ENCODE measurements at regions not wholly inside any gene's neighbourhood (a gene's known extent, or its start where the extent isn't known, plus 50 kb on each side); places are given as distances from the start of the nearest gene placed in this dataset.

- no peak for DNase-seq (ENCODE audit: low read depth)
Measured at GRCh38 chr15:31510057-31510456, 183.4 kb downstream of the KLF13 start.

GRCh38 chr15:31511707-31512310, 185.2 kb downstream of the KLF13 start:
- DNase-seq (ENCODE audit: low read depth): no peak

DNA sequence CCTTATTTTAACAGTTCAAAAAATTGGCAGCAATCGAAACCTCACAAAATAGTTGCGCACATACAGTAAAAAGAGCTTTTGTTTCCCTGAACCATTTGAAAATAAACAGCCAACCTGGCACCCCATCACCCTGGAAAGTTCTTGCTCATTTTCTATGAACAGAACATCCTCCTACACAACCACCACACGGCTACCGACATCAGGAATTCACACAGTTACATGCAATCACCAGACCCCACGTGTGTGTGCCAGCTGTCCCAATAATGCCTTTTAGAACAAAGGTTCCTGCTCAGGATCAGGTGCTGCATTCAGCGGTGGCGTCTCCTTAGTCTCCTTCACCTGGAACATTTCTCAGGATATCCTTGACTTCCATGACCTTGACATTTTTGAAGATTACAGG, 186.5 kb downstream of the KLF13 start:
- no peak for DNase-seq (ENCODE audit: low read depth)

- no peak for DNase-seq (ENCODE audit: low read depth)
Measured at GRCh38 chr15:31516440-31516839, 189.8 kb downstream of the KLF13 start.

DNA sequence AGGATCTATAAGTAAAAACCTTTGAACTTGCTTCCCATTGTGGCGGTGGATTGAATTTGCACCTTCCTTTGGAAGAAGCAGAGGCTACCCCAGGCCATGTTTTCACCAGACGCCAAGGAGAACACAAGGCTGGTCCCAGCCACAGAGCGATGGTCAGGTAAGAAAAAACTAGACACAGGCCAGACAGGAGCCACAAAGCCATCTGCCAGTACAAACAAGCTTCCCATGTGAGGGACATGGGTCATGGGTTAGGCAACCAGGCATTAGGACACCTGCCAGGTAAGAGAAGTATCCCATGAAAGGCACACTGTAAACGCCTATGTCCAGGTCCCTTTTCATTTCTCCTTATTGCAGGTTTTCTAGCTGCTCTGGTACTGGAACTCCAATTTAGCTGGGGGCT, 190.2 kb downstream of the KLF13 start:
- no peak for DNase-seq (ENCODE audit: low read depth)

DNA sequence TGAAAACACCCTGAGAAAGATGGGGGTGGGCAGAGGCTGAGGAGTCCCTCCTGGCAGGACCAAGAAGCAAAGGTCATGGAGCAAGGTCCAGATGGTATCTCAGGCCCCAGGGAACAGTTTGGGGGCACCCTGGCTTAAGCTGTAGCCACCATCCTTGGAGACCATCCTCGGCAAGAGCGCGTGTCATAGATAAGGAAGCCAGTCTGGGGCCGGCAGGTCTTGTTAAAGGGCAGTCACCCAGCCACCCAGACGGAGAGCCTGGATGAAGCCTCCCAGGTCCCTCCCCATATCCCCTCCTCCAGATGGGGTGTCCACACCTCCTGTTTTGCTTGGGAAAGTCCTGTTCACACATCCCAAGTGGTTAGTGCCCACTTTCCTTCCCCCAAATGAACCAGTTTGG, 191.1 kb downstream of the KLF13 start:
- no peak for DNase-seq (ENCODE audit: low read depth)

DNA sequence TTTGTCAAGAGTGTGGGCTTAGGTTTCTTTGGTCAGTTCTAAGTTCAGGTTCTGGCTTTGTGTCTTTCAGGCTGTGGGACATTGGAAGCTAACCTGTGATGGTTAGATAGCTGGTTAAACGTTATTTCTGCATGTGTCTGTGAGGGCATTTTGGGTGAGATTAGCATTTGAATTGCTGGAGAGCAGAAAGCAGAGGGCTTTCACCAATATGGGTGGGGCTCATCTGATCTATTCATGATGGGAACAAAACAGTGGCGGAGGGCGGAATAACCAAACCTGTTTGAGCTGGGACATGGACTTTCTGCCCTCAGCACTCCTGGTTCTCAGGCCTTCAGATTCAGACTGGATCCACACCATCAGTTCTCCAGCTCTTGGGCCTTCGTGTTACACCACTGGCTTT, 195.4 kb downstream of the KLF13 start:
- DNase-seq (ENCODE audit: low read depth): no peak

DNA sequence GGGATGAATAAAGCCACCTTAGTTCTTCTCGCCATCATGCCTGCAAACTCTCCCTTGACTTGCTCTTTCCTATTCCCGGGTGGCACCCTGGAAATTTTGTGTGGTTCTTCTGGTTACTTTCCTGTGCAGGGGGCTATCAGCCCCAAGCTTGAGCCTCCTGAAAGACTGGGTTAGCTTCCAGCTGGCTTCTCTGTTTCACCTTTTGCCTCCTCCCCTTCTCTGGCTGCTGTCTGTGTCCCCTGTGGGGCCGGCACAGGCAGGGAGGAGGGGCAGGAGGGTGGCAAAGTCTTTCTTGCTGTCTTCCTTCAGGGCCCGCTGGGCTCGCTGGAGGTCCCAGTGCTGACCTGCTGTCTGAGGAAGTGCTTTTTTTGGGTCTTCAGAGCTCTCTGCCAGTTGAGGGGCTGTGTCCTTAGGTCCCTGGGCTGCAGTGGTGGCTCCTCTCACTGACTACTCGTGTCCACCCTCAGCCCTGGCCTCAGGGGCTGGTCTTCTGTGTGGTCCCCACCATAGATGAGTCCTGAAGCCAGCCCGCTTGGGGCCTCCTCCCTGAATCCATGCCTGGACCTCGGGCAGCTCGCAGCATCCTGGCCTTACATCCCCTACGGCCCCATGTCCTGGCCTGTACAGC, 196.5 kb downstream of the KLF13 start:
- no peak for DNase-seq (ENCODE audit: low read depth)

- no peak for DNase-seq (ENCODE audit: low read depth)
Measured at GRCh38 chr15:31523655-31524049, 197.0 kb downstream of the KLF13 start.

GRCh38 chr15:31525185-31525695, 198.6 kb downstream of the KLF13 start:
- no peak for DNase-seq (ENCODE audit: low read depth)

DNA sequence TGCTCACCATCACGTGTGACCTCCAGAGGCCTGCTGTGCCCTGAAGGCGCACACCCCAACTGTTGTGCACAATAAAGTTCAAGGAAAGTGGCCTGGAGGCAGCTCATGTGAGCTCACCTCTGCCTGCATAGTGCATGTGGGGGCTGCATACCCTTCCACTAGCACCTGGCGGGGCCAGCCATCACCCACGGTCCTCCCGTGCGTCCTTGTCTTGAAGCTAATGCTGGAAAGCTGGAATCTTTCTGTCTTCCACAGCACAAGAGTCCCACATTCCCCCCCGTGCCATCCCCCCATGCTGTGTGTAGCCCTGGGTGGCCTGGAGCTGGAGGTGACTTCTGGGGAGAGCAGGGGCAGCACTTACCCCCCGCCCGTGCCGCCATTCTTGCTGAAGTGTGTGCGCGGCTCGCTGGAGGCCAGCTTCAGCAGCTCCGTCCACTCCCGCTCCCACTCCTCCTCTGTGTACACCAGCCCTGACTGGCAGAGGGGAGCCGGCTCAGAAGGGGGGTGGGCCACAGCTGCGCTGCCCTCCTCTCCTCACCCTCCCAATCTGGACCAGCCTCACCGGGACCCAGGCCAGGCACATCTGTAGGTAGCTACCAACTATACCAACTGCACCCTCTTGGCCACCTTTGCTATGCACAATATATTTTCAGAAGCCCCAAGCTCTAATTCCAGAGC, 199.5 kb downstream of the KLF13 start:
- no peak for DNase-seq (ENCODE audit: low read depth)

DNA sequence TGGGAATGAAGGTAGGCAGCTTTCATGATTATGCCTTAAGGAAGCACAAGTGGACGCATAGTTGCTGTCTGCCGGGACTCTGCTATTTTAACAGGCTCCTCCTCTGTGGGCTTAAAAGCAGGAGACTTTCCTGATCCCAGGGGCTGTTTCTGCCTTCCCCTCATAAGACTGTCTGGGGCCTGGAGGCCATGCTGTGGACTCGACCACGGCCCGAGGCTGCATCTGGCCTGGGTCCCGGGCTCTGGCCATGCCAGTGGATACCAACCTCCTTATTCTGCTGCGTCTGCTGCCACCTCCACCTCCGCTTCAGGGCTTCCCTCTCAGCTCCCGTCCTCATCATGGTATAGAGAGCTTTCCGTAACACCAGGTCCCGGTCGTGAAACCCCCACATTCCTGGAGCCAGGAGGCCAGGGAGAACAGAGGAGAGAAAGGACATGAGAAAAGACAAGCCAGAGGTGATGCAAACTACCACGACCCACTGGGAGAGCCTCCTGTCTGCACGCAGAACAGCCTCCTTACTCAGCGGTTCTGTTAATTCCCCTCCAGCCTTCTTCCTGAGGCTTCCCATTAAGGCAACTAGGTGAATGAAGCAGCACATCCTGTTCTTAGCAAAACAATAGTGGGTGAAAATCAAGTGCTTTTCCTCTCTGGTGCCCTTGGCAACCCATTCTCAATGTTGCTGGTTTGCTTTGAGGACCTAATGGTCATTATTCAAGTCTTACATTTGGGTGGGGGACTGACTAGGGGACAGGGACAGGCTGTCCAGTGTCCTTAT, 200.5 kb downstream of the KLF13 start:
- no peak for DNase-seq (ENCODE audit: low read depth)

DNA sequence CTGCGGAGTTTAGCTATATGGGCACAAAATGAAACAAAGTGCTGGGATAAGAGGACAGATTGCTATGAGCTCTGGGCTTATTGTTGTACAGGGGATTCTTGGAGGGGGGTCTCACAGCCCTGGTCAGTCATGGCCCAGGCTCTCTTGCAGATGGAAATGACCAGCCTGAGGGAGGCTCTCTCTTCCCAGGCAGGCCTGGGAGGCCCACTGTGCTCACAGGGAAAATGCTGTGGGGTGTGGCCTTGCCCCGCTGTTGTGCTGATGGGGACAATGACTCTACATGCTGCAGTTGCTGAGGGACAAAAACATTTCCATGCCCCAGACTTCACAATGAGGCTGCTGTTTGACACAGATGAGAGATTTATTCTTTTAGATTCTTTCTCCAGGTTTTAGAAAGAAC, 202.2 kb downstream of the KLF13 start:
- no peak for DNase-seq (ENCODE audit: low read depth)

GRCh38 chr15:31537770-31538592, 211.3 kb downstream of the KLF13 start:
- DNase-seq (ENCODE audit: low read depth): no peak

GRCh38 chr15:31540633-31541032, 214.0 kb downstream of the KLF13 start:
- DNase-seq (ENCODE audit: low read depth): no peak

DNA sequence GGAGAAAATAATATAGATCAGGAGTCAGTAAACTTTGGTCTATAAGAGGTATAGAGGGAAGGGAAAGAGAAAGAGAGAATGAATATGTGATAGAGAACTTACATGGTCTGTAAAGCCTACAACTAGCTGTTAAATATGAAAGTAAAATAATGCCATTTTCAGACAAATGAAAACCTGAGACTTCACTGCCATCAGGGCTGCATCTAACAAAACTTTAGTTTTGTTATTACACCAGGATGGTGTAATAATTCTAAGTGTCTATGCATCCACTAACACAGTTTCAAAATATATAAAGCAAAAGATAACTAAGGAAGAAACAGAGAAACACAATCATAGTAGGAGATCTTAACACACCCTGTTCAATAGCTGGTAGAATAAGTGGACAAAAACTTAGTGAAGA, 217.7 kb downstream of the KLF13 start:
- DNase-seq (ENCODE audit: low read depth): no peak

- no peak for DNase-seq (ENCODE audit: low read depth)
Measured at GRCh38 chr15:31545257-31545656, 218.6 kb downstream of the KLF13 start.

GRCh38 chr15:31550211-31550977, 223.8 kb downstream of the KLF13 start:
- DNase-seq (ENCODE audit: low read depth): no peak

GRCh38 chr15:31551323-31551722, 224.7 kb downstream of the KLF13 start:
- DNase-seq (ENCODE audit: low read depth): no peak

GRCh38 chr15:31552482-31553099, 226.0 kb downstream of the KLF13 start:
- DNase-seq (ENCODE audit: low read depth): no peak

DNA sequence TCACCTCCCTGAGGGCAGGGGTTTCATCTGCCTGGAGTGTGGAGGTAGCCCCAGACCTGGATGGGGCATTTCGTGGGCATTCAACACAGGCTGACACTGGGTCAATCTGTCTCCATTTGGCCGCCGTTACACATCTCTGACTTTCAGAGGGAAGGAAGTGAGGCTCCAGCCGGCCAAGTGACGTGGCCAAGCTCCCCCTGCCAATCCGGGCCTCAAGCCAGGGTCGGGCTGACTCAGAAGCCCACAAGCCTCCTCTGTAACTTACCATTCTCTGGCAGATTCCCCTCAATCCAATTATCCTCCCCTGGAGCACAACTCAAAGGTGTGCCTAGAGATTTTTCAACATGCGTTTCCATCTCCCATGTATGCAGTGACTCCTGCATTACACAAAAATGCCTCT, 227.6 kb downstream of the KLF13 start:
- peak; percentile 87 for DNase-seq (ENCODE audit: low read depth)
